ENCODE measurements at regions not wholly inside any gene's neighbourhood (a gene's known extent, or its start where the extent isn't known, plus 50 kb on each side); places are given as distances from the start of the nearest gene placed in this dataset.

GRCh38 chr11:69905611-69906452 lies 86.6 kb upstream of the FGF3 start (continued):
- TF ChIP-seq TBP (IDR thresholded peaks at IDR 0.05; ENCODE audit: low read depth, low read length), result no peak
- TF ChIP-seq, protein P1, sequence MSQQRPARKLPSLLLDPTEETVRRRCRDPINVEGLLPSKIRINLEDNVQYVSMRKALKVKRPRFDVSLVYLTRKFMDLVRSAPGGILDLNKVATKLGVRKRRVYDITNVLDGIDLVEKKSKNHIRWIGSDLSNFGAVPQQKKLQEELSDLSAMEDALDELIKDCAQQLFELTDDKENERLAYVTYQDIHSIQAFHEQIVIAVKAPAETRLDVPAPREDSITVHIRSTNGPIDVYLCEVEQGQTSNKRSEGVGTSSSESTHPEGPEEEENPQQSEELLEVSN (IDR thresholded peaks at IDR 0.05), result no peak
- TF ChIP-seq MAX (IDR thresholded peaks at IDR 0.05), result no peak
- no peak for TF ChIP-seq ASH2L (IDR thresholded peaks at IDR 0.05; ENCODE audit: low read length)
- no peak for TF ChIP-seq POLR2AphosphoS5 (IDR thresholded peaks at IDR 0.05; ENCODE audit: low read depth, low read length)
